IMR-90 (cell line): ENCODE measurements at regions not wholly inside any gene's neighbourhood (a gene's known extent, or its start where the extent isn't known, plus 50 kb on each side); places are given as distances from the start of the nearest gene placed in this dataset.

Experiments used
- BHLHE40 ChIP-seq: fragments of 150-350 bp; IDR thresholded peaks from 2 replicates; pipeline ENCODE4 v1.6.1; 2016; ENCODE audit warnings: mild to moderate bottlenecking, low read depth, low read length
- CEBPB ChIP-seq: IDR thresholded peaks from 2 replicates; pipeline ENCODE4 v1.6.1; 2012; ENCODE audit warnings: low read depth, low read length, improper control_type of control experiment
- CHD1 ChIP-seq: IDR thresholded peaks from 2 replicates; pipeline ENCODE4 v1.6.1; 2012; ENCODE audit warnings: low read depth, low read length, improper control_type of control experiment
- FOS ChIP-seq: fragments of 150-350 bp; IDR thresholded peaks from 2 replicates; pipeline ENCODE4 v1.6.1; 2016; ENCODE audit warnings: low read depth, low read length
- MAFK ChIP-seq: IDR thresholded peaks from 2 replicates; pipeline ENCODE4 v1.6.1; 2012; ENCODE audit warnings: low read depth, low read length, improper control_type of control experiment
- MXI1 ChIP-seq: IDR thresholded peaks from 2 replicates; pipeline ENCODE4 v1.6.1; 2012; ENCODE audit warnings: low read depth, mild to moderate bottlenecking, low read length, moderate library complexity, borderline replicate concordance
- POLR2A ChIP-seq: IDR thresholded peaks from 2 replicates; pipeline ENCODE4 v1.6.1; 2012; ENCODE audit warnings: mild to moderate bottlenecking, low read depth, low read length
- RAD21 ChIP-seq: IDR thresholded peaks from 2 replicates; pipeline ENCODE4 v1.6.1; 2012; ENCODE audit warnings: low read length, improper control_type of control experiment
- RCOR1 ChIP-seq: IDR thresholded peaks from 2 replicates; pipeline ENCODE4 v1.6.1; 2012; ENCODE audit warnings: mild to moderate bottlenecking, low read length, improper control_type of control experiment; ENCODE audit not compliant: insufficient replicate concordance
- RFX5 ChIP-seq: IDR thresholded peaks from 2 replicates; pipeline ENCODE4 v1.8.0; 2012; ENCODE audit warnings: low read depth, mild to moderate bottlenecking, low read length, moderate library complexity
- SMC3 ChIP-seq: fragments of 150-350 bp; IDR thresholded peaks from 2 replicates; pipeline ENCODE4 v1.6.1; 2016; ENCODE audit warnings: low read depth, mild to moderate bottlenecking, antibody characterized with exemption, low read length, moderate library complexity
- TF ChIP-seq, protein P1 (sequence below): conservative IDR thresholded peaks from 2 replicates; pipeline ENCODE4 v1.5.1; 2012; ENCODE audit warnings: mild to moderate bottlenecking, low read depth, low read length, improper control_type of control experiment
- TF ChIP-seq, protein P2 (sequence below): fragments of 150-350 bp; IDR thresholded peaks from 2 replicates; pipeline ENCODE4 v1.6.1; 2016; ENCODE audit warnings: low read depth, mild to moderate bottlenecking, low read length, moderate library complexity, borderline replicate concordance
- TF ChIP-seq, protein P3 (sequence below): fragments of 150-350 bp; IDR thresholded peaks from 2 replicates; pipeline ENCODE4 v1.6.1; 2017; ENCODE audit warnings: mild to moderate bottlenecking, antibody characterized with exemption, low read length, low read depth

DNA sequence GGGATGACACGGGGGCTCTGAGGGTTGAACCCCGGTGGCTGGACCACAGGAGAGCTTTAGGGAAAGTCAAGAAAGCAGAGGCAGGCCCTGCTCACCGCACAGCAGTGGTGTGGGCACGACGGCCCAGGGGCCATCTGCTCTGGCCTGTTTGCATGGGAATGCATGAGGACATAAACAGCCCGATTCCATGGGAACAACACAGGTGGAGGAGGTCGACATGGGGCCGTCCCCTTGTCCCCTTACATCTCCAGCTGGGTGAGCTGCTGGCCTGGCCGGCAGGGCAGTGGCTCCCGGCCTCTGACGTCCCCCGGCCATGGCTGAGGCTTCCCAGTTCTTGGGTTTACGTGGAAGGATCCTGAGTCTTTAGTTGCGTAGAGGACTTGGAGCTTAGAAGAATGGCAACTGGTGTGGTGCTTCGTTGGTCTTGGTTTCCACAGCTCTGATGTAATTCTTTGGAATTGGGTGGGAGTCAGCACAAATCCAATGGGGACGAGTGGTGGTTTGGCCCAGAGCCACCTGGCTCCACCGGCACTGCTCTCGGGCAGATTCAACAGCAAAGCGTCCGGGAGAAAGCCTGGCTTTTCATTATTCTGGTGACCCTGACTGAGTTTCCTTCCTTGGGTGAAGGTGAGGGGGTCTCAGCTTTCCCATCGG lies 98.3 kb upstream of the HDAC4 start:
- TF ChIP-seq, protein P1, sequence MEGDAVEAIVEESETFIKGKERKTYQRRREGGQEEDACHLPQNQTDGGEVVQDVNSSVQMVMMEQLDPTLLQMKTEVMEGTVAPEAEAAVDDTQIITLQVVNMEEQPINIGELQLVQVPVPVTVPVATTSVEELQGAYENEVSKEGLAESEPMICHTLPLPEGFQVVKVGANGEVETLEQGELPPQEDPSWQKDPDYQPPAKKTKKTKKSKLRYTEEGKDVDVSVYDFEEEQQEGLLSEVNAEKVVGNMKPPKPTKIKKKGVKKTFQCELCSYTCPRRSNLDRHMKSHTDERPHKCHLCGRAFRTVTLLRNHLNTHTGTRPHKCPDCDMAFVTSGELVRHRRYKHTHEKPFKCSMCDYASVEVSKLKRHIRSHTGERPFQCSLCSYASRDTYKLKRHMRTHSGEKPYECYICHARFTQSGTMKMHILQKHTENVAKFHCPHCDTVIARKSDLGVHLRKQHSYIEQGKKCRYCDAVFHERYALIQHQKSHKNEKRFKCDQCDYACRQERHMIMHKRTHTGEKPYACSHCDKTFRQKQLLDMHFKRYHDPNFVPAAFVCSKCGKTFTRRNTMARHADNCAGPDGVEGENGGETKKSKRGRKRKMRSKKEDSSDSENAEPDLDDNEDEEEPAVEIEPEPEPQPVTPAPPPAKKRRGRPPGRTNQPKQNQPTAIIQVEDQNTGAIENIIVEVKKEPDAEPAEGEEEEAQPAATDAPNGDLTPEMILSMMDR, result no peak
- TF ChIP-seq RCOR1, result no peak
- TF ChIP-seq POLR2A, result no peak
- TF ChIP-seq MXI1, result no peak
- TF ChIP-seq MAFK, result no peak
- no peak for TF ChIP-seq SMC3
- TF ChIP-seq, protein P2, sequence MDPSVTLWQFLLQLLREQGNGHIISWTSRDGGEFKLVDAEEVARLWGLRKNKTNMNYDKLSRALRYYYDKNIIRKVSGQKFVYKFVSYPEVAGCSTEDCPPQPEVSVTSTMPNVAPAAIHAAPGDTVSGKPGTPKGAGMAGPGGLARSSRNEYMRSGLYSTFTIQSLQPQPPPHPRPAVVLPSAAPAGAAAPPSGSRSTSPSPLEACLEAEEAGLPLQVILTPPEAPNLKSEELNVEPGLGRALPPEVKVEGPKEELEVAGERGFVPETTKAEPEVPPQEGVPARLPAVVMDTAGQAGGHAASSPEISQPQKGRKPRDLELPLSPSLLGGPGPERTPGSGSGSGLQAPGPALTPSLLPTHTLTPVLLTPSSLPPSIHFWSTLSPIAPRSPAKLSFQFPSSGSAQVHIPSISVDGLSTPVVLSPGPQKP, result no peak
- no peak for TF ChIP-seq RAD21
- no peak for TF ChIP-seq FOS
- TF ChIP-seq BHLHE40, result no peak
- TF ChIP-seq, protein P3, sequence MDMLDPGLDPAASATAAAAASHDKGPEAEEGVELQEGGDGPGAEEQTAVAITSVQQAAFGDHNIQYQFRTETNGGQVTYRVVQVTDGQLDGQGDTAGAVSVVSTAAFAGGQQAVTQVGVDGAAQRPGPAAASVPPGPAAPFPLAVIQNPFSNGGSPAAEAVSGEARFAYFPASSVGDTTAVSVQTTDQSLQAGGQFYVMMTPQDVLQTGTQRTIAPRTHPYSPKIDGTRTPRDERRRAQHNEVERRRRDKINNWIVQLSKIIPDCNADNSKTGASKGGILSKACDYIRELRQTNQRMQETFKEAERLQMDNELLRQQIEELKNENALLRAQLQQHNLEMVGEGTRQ, result no peak
- no peak for TF ChIP-seq RFX5
- TF ChIP-seq CEBPB, result no peak
- TF ChIP-seq CHD1, result no peak
